GM06990 (cell line): ENCODE measurements at regions not wholly inside any gene's neighbourhood (a gene's known extent, or its start where the extent isn't known, plus 50 kb on each side); places are given as distances from the start of the nearest gene placed in this dataset.
"Not testable (repeated sequence)": the region's sequence is repeated elsewhere in the genome, so short reads cannot be mapped to it uniquely, and the experiment has no call there.

ENCODE experiments used
- DNase-seq: peaks from one replicate; pipeline ENCODE4 v3.0.0-alpha.2; 2011; ENCODE audit not compliant: insufficient read length; ENCODE audit errors: extremely low read depth
- H3K27me3 ChIP-seq: replicated peaks from 2 replicates; pipeline ENCODE4 v1.6.0; 2011; ENCODE audit warnings: low read length; ENCODE audit not compliant: control insufficient read depth, insufficient read depth
- H3K36me3 ChIP-seq: 2 replicates; pipeline ENCODE4 v1.5.1; 2011; ENCODE audit warnings: low read length; ENCODE audit not compliant: control insufficient read depth, insufficient read depth
- H3K4me3 ChIP-seq: replicated peaks from 2 replicates; pipeline ENCODE4 v1.5.1; 2011; ENCODE audit warnings: low read depth, mild to moderate bottlenecking, control low read depth, low read length
- TF ChIP-seq, protein P1 (sequence below): IDR thresholded peaks from 2 replicates; pipeline ENCODE4 v1.5.1; 2011; ENCODE audit warnings: low read length, control low read depth, mild to moderate bottlenecking, inconsistent platforms; ENCODE audit not compliant: insufficient read depth, poor library complexity, severe bottlenecking

DNA sequence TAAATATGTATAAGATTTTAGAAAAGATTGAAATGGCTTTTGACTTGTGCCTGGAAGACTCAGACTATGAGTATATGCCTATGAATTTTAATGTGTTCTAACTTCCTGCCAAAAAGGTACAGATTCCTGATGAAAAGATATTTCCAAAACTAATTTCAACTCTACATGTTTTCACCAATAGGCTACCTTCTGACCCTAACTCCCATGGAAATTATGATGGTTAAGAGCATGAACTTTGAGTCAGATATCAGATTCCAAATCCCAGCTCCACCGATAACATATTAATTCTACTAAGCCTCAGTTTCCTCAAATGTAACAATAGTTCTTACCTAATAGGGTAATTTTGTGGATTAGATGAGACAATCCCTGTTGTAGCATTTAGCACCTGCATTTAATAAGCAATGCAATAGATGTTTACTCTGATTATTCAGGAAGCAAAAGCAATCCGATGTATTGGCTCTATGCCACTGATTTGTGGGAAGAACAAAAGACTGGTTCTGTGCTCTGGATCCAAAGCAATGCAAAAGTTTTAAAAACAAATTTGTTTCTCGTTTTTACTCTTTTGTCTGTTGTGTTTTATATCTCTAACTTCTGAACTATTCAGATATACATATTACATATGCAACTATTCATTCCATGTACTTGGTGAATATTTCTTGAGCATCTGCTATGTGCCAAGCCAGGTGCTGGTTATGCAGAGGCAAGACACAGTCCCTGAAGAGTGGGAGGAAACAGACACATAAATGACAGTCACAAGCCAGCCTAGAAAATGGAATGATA lies 115.4 kb downstream of the GATA6 start:
- Histone ChIP-seq H3K36me3 (no peaks in the 10 kb centered on the region), H3K4me3 (no peak overlapping the region), H3K27me3 (no peaks in the 10 kb centered on the region)
- TF ChIP-seq, protein P1, sequence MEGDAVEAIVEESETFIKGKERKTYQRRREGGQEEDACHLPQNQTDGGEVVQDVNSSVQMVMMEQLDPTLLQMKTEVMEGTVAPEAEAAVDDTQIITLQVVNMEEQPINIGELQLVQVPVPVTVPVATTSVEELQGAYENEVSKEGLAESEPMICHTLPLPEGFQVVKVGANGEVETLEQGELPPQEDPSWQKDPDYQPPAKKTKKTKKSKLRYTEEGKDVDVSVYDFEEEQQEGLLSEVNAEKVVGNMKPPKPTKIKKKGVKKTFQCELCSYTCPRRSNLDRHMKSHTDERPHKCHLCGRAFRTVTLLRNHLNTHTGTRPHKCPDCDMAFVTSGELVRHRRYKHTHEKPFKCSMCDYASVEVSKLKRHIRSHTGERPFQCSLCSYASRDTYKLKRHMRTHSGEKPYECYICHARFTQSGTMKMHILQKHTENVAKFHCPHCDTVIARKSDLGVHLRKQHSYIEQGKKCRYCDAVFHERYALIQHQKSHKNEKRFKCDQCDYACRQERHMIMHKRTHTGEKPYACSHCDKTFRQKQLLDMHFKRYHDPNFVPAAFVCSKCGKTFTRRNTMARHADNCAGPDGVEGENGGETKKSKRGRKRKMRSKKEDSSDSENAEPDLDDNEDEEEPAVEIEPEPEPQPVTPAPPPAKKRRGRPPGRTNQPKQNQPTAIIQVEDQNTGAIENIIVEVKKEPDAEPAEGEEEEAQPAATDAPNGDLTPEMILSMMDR: no peak
- no peak for DNase-seq

DNA sequence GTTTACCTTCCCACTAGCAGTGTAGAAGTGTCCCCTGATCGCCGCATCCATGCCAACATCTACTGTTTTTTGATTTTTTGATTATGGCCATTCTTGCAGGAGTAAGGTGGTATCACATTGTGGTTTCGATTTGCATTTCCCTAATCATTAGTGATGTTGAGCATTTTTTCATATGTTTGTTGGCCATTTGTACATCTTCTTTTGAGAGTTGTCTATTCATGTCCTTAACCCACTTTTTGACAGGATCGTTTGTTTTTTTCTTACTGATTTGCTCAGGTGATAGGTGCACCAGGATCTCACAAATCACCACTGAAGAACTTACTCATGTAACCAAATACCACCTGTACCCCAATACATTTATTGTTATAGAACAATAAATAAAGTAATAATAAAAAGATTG lies 114.5 kb downstream of the GATA6 start:
- H3K36me3 ChIP-seq, DNase-seq, H3K4me3 ChIP-seq, H3K27me3 ChIP-seq: not testable (repeated sequence)

DNA sequence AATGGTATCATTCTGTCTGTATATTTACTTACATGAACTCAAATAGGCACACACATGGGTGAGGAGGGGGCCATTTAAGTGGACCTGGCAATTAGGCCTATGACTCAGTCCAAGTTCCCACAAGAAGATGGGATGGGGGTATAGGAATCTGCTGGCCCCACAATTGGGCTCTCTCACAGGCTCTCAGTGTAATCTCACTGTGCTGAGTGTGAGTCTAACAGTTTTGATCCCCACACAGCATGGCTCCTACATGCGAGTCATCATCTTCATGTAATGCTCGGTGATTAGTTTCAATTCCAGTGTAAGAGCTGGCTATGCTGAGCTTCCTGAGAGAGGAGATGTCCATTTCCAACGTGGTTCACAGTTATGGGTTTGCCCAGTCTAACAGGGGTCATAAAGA lies 114.0 kb downstream of the GATA6 start:
- no peak for DNase-seq
- TF ChIP-seq, protein P1: no peak
- no peak overlapping the region for H3K4me3 ChIP-seq

GRCh38 chr18:22283116-22283395 lies 113.7 kb downstream of the GATA6 start:
- Histone ChIP-seq H3K36me3 (no peaks in the 10 kb centered on the region), H3K27me3 (no peaks in the 10 kb centered on the region), H3K4me3 (no peak overlapping the region)
- TF ChIP-seq, protein P1: no peak
- no peak for DNase-seq

More for the DNA sequence above, 114.0 kb downstream of the GATA6 start:
- Histone ChIP-seq H3K36me3 (no peaks in the 10 kb centered on the region), H3K27me3 (no peaks in the 10 kb centered on the region)

DNA sequence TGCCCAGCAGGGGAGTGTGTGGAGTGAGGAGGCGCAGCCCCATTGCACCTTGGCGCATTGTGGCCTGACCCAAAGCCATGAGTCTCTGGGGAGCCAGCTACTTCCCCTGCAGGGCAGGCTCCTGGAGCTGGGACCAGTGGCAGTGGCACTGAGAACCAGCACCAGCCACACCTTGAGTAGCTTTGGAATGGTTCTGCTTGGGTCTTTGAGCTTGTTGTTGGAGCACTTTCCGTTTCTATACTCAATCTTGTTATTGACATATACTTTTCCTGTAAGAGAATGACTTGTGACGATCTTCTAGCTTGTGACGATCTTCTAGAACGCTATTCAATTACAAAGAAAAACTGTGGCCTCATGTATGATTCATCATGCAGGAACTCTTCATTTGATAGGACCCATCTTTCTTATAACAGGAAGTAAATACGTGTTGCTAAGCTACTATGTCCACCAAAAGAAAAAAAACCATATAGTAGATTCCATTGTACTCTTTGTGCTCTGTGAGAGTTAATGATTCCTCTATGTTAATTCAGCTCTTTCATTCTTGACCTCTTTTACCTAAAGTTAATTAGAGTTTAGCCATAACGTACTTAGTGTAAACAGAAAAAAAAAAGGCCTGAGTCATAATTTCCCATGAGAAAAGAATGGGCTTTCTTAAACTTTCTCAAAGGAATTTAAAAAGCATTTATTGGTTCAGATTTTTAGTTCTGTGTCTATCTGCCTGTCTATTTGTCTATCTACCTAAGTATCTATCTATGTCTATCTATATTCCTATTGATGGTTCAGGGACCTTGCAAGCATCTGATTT lies 113.1 kb downstream of the GATA6 start:
- TF ChIP-seq, protein P1: no peak
- Histone ChIP-seq H3K4me3 (no peak overlapping the region), H3K36me3 (no peaks in the 10 kb centered on the region), H3K27me3 (no peaks in the 10 kb centered on the region)
- no peak for DNase-seq

GRCh38 chr18:22280453-22280750 lies 111.0 kb downstream of the GATA6 start:
- no peak overlapping the region for H3K4me3 ChIP-seq
- H3K27me3 ChIP-seq: no peaks in the 10 kb centered on the region
- TF ChIP-seq, protein P1: no peak
- no peaks in the 10 kb centered on the region for H3K36me3 ChIP-seq
- no peak for DNase-seq
